ENCODE measurements at regions not wholly inside any gene's neighbourhood (a gene's known extent, or its start where the extent isn't known, plus 50 kb on each side); places are given as distances from the start of the nearest gene placed in this dataset.

- FAIRE-seq = no peak
- Histone ChIP-seq H2AFZ (ENCODE audit: low read depth, low read length) (no peak overlapping the region), H3K36me3 (ENCODE audit: control insufficient read depth, insufficient read depth, low read length) (no peaks in the 10 kb centered on the region), H3K4me2 (ENCODE audit: insufficient read depth, low read length) (no peak overlapping the region), H3K9me3 (replicated peaks; ENCODE audit: control insufficient read depth, insufficient read depth, low read depth, low read length) (no peaks in the 10 kb centered on the region), H3K9ac (ENCODE audit: insufficient read depth in 1 of 2, low read depth in 2 of 2, low read length in 2 of 2) (no peak overlapping the region), H3K9me1 (ENCODE audit: control insufficient read depth, insufficient read depth, low read length) (no peaks in the 10 kb centered on the region), H4K20me1 (replicated peaks; ENCODE audit: control insufficient read depth, insufficient read depth, low read length) (no peaks in the 10 kb centered on the region), H3K4me3 (no peak overlapping the region), H3K79me2 (ENCODE audit: control insufficient read depth, insufficient read depth, low read length) (no peaks in the 10 kb centered on the region), H3K27me3 (ENCODE audit: control insufficient read depth in 2 of 2, insufficient read depth in 2 of 2, low read length in 2 of 2) (no peaks in the 10 kb centered on the region), H3K4me1 (replicated peaks in 1 of 2; ENCODE audit: control insufficient read depth in 2 of 2, insufficient read depth in 2 of 2, low read length in 2 of 2) (no peaks in the 10 kb centered on the region), H3K27ac (ENCODE audit: extremely low read depth, low read depth, low read length) (no peak overlapping the region)
- CTCF ChIA-PET (ENCODE audit: low intra/inter-chr PET ratio) = no interaction called here
- DNase-seq (ENCODE audit: extremely low read depth in 1 of 4, low spot score in 3 of 4) = no peak
- BruUV-seq (replicated peaks) = no TSS peak
- intact Hi-C loops (cut with micrococcal nuclease) (no loop called here), in situ Hi-C loops (cut with MboI) (no loop called here)
- ATAC-seq = no peak
- WGBS (ENCODE audit: insufficient coverage, low coverage, missing lambda C conversion rate) = 0% methylated on average over 2 of the region's 2 CpGs
- POLR2A ChIA-PET = no interaction called here
- no peak for TF ChIP-seq TEAD1 (CRISPR knock-in tag; IDR thresholded peaks at IDR 0.05)
- TF ChIP-seq ZNF699 (CRISPR knock-in tag; IDR thresholded peaks at IDR 0.05; ENCODE audit: insufficient replicate concordance) = no peak
- TF ChIP-seq SRSF1 (IDR thresholded peaks at IDR 0.05; ENCODE audit: low read depth, low read length) = no peak
- TF ChIP-seq EP400 (IDR thresholded peaks at IDR 0.05) = no peak
- no peak for TF ChIP-seq ATF1 (CRISPR knock-in tag; IDR thresholded peaks at IDR 0.05)
- no peak for TF ChIP-seq ATF1 (tag; IDR thresholded peaks at IDR 0.05)
- TF ChIP-seq, protein P1, sequence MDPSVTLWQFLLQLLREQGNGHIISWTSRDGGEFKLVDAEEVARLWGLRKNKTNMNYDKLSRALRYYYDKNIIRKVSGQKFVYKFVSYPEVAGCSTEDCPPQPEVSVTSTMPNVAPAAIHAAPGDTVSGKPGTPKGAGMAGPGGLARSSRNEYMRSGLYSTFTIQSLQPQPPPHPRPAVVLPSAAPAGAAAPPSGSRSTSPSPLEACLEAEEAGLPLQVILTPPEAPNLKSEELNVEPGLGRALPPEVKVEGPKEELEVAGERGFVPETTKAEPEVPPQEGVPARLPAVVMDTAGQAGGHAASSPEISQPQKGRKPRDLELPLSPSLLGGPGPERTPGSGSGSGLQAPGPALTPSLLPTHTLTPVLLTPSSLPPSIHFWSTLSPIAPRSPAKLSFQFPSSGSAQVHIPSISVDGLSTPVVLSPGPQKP (CRISPR knock-in tag; IDR thresholded peaks at IDR 0.05) = no peak
- TF ChIP-seq MLX (CRISPR knock-in tag; conservative IDR thresholded peaks at IDR 0.05) = no peak
- TF ChIP-seq ZC3H11A (IDR thresholded peaks at IDR 0.05; ENCODE audit: low read depth, low read length) = no peak
- TF ChIP-seq, protein P2, sequence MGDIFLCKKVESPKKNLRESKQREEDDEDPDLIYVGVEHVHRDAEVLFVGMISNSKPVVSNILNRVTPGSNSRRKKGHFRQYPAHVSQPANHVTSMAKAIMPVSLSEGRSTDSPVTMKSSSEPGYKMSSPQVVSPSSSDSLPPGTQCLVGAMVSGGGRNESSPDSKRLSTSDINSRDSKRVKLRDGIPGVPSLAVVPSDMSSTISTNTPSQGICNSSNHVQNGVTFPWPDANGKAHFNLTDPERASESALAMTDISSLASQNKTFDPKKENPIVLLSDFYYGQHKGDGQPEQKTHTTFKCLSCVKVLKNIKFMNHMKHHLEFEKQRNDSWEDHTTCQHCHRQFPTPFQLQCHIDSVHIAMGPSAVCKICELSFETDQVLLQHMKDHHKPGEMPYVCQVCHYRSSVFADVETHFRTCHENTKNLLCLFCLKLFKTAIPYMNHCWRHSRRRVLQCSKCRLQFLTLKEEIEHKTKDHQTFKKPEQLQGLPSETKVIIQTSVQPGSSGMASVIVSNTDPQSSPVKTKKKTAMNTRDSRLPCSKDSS (IDR thresholded peaks at IDR 0.05; ENCODE audit: low read depth, partially characterized antibody) = no peak
- no peak for TF ChIP-seq MBD2 (IDR thresholded peaks at IDR 0.05; ENCODE audit: borderline replicate concordance, low read depth)
- no peak for TF ChIP-seq FOXJ3 (CRISPR knock-in tag; IDR thresholded peaks at IDR 0.05)
- no peak for TF ChIP-seq SP1 (CRISPR knock-in tag; IDR thresholded peaks at IDR 0.05)
- TF ChIP-seq, protein P3, sequence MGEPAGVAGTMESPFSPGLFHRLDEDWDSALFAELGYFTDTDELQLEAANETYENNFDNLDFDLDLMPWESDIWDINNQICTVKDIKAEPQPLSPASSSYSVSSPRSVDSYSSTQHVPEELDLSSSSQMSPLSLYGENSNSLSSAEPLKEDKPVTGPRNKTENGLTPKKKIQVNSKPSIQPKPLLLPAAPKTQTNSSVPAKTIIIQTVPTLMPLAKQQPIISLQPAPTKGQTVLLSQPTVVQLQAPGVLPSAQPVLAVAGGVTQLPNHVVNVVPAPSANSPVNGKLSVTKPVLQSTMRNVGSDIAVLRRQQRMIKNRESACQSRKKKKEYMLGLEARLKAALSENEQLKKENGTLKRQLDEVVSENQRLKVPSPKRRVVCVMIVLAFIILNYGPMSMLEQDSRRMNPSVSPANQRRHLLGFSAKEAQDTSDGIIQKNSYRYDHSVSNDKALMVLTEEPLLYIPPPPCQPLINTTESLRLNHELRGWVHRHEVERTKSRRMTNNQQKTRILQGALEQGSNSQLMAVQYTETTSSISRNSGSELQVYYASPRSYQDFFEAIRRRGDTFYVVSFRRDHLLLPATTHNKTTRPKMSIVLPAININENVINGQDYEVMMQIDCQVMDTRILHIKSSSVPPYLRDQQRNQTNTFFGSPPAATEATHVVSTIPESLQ (CRISPR knock-in tag; IDR thresholded peaks at IDR 0.05) = no peak
- TF ChIP-seq DPF2 (IDR thresholded peaks at IDR 0.05) = no peak
- no peak for TF ChIP-seq MAFG (tag; conservative IDR thresholded peaks at IDR 0.05)
- no peak for TF ChIP-seq SLC30A9 (CRISPR knock-in tag; IDR thresholded peaks at IDR 0.05)
- TF ChIP-seq DLX4 (CRISPR knock-in tag; IDR thresholded peaks at IDR 0.05) = no peak
- no peak for TF ChIP-seq TEAD4 (IDR thresholded peaks at IDR 0.05; ENCODE audit: low read length)
- no peak for TF ChIP-seq TEAD4 (CRISPR knock-in tag; IDR thresholded peaks at IDR 0.05; ENCODE audit: borderline replicate concordance)
- no peak for TF ChIP-seq ZNF197 (CRISPR knock-in tag; IDR thresholded peaks at IDR 0.05; ENCODE audit: low read depth)
Observed at GRCh38 chr5:35294976-35295375, 64.7 kb upstream of the PRLR start.
